ENCODE measurements at regions not wholly inside any gene's neighbourhood (a gene's known extent, or its start where the extent isn't known, plus 50 kb on each side); places are given as distances from the start of the nearest gene placed in this dataset.

DNA sequence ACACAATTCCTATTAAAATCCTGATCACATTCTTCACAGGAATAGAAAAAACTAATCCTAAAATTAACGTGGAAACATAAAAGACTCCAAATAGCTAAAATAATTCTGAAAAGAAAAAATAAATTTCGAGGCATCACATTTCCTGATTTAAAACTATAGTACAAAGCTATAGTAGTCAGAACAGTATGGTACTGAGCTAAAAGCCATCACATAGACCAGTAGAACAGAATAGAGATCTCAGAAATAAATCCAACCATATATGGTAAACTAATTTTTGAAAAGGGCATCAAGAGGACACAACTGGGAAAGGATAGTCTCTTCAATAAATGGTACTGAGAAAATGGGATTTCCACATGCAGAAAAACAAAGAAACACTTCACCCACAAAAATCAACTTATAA, 125.2 kb upstream of the DAAM1 start:
- H3K27ac ChIP-seq (ENCODE audit: insufficient read depth, low read depth, low read length) = no peak overlapping the region
- no peak overlapping the region for H2AFZ ChIP-seq (ENCODE audit: low read depth, low read length)
- intact Hi-C loops (cut with micrococcal nuclease) = no loop called here
- H3K27me3 ChIP-seq (ENCODE audit: control insufficient read depth in 2 of 2, insufficient read depth in 2 of 2, low read length in 2 of 2) = no peaks in the 10 kb centered on the region
- no peak overlapping the region for H3K4me2 ChIP-seq (ENCODE audit: insufficient read depth, low read length)
- FAIRE-seq (no peak), DNase-seq (ENCODE audit: low read depth, low spot score) (no peak)
- ChIA-PET POLR2A (no interaction called here), CTCF (interaction anchor here (0.6 kb wide), 1 partner anchor 926 kb away, joined by 3 read pairs; no protein-coding TSS in a partner anchor)
- dilution Hi-C loops (cut with MboI; ENCODE audit: extremely low pct_ligation_motif_present, low sequenced_read_pairs) = no loop called here
- H3K9me1 ChIP-seq (replicated peaks; ENCODE audit: control insufficient read depth, extremely low read depth, insufficient read depth, low read length) = no peaks in the 10 kb centered on the region
- no peaks in the 10 kb centered on the region for H4K20me1 ChIP-seq (replicated peaks; ENCODE audit: control insufficient read depth, extremely low read depth, insufficient read depth, low read length)
- H3K79me2 ChIP-seq (ENCODE audit: control insufficient read depth, insufficient read depth, low read length) = no peaks in the 10 kb centered on the region
- H3K36me3 ChIP-seq (ENCODE audit: control insufficient read depth in 2 of 2, extremely low read depth in 1 of 2, insufficient read depth in 2 of 2, low read length in 2 of 2) = no peaks in the 10 kb centered on the region
- H3K9me3 ChIP-seq (replicated peaks; ENCODE audit: control insufficient read depth, insufficient read depth, low read length) = no peaks in the 10 kb centered on the region
- no peaks in the 10 kb centered on the region for H3K4me1 ChIP-seq (ENCODE audit: control insufficient read depth, extremely low read depth, insufficient read depth, low read length)
- no peak overlapping the region for H3K4me3 ChIP-seq (replicated peaks in 1 of 3; ENCODE audit: insufficient read depth in 1 of 3, low read depth in 1 of 3, low read length in 3 of 3)
- H3K9ac ChIP-seq (replicated peaks; ENCODE audit: extremely low read depth, insufficient read depth, low read length) = no peak overlapping the region
- TF ChIP-seq GATA2 (IDR thresholded peaks at IDR 0.05; ENCODE audit: insufficient read depth, insufficient read length, low read depth, low read length) (no peak), JUN (IDR thresholded peaks at IDR 0.05; ENCODE audit: borderline replicate concordance, insufficient read depth, insufficient read length, low read depth) (no peak), POLR2AphosphoS5 (IDR thresholded peaks at IDR 0.05; ENCODE audit: insufficient read depth, low read depth, low read length) (no peak), FOS (IDR thresholded peaks at IDR 0.05; ENCODE audit: borderline replicate concordance, insufficient read depth, low read length) (no peak), POLR2A (IDR thresholded peaks at IDR 0.05; ENCODE audit: low read depth, low read length) (no peak)
- TF ChIP-seq, protein P1, sequence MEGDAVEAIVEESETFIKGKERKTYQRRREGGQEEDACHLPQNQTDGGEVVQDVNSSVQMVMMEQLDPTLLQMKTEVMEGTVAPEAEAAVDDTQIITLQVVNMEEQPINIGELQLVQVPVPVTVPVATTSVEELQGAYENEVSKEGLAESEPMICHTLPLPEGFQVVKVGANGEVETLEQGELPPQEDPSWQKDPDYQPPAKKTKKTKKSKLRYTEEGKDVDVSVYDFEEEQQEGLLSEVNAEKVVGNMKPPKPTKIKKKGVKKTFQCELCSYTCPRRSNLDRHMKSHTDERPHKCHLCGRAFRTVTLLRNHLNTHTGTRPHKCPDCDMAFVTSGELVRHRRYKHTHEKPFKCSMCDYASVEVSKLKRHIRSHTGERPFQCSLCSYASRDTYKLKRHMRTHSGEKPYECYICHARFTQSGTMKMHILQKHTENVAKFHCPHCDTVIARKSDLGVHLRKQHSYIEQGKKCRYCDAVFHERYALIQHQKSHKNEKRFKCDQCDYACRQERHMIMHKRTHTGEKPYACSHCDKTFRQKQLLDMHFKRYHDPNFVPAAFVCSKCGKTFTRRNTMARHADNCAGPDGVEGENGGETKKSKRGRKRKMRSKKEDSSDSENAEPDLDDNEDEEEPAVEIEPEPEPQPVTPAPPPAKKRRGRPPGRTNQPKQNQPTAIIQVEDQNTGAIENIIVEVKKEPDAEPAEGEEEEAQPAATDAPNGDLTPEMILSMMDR (IDR thresholded peaks at IDR 0.05; ENCODE audit: extremely low read depth in 1 of 2, insufficient read depth in 1 of 2, low read depth in 1 of 2, low read length in 2 of 2) = no peak
- TF ChIP-seq, protein P2, sequence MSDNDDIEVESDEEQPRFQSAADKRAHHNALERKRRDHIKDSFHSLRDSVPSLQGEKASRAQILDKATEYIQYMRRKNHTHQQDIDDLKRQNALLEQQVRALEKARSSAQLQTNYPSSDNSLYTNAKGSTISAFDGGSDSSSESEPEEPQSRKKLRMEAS (IDR thresholded peaks at IDR 0.05; ENCODE audit: insufficient read depth, insufficient read length) = no peak
- BruUV-seq (replicated peaks) = no TSS peak
